ENCODE measurements at regions not wholly inside any gene's neighbourhood (a gene's known extent, or its start where the extent isn't known, plus 50 kb on each side); places are given as distances from the start of the nearest gene placed in this dataset.
"Not testable (repeated sequence)": the region's sequence is repeated elsewhere in the genome, so short reads cannot be mapped to it uniquely, and the experiment has no call there.

DNA sequence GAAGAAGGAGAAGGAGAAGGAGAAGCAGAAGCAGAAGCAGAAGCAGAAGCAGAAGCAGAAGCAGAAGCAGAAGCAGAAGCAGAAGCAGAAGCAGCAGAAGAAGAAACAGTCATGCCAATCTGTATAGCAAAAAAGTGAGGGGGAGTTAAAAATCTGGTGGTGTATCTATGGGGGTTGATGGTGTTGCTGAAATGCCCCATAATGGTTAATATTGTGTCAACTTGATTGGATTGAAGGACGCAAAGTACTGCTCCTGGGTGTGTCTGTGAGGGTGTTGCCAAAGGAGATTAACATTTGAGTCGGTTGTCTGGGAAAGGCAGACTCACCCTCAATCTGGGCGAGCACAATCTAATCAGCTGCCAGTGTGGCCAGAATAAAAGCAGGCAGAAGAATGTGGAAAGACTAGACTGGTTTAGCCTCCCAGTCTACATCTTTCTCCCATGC, 120.3 kb downstream of the AKR1D1 start:
- DNase-seq (ENCODE audit: low read depth, low spot score); FAIRE-seq; in situ Hi-C loops (cut with MboI); intact Hi-C loops (cut with micrococcal nuclease; ENCODE audit: unreplicated experiment); RAD21 ChIA-PET (ENCODE audit: unreplicated experiment); H3K27ac ChIP-seq (ENCODE audit: control insufficient read depth, insufficient read depth); ATAC-seq; H3K9ac ChIP-seq (ENCODE audit: control insufficient read depth, insufficient read depth, low read length); H3K36me3 ChIP-seq (ENCODE audit: control insufficient read depth in 2 of 2, insufficient read depth in 2 of 2, low read length in 1 of 2); H3K79me2 ChIP-seq (ENCODE audit: control insufficient read depth, insufficient read depth, low read length); H3K4me1 ChIP-seq (ENCODE audit: control insufficient read depth, insufficient read depth, low read length); H3K4me3 ChIP-seq; H2AFZ ChIP-seq (ENCODE audit: control insufficient read depth, low read depth, low read length); H3K27me3 ChIP-seq (replicated peaks in 1 of 2; ENCODE audit: control insufficient read depth in 2 of 2, insufficient read depth in 2 of 2, low read length in 1 of 2); BruUV-seq (replicated peaks); H3K9me3 ChIP-seq (replicated peaks; ENCODE audit: control insufficient read depth, insufficient read depth, low read length); SMC1A ChIA-PET (ENCODE audit: uncharacterized antibody, unreplicated experiment); H3K4me2 ChIP-seq (ENCODE audit: control insufficient read depth, insufficient read depth); CTCF ChIA-PET; POLR2A ChIA-PET; H4K20me1 ChIP-seq (ENCODE audit: control insufficient read depth, insufficient read depth): not testable (repeated sequence)
- WGBS (ENCODE audit: insufficient coverage, insufficient replicate concordance, low lambda C conversion rate, missing lambda C conversion rate): 74% methylated on average over 3 of the region's 3 CpGs

DNA sequence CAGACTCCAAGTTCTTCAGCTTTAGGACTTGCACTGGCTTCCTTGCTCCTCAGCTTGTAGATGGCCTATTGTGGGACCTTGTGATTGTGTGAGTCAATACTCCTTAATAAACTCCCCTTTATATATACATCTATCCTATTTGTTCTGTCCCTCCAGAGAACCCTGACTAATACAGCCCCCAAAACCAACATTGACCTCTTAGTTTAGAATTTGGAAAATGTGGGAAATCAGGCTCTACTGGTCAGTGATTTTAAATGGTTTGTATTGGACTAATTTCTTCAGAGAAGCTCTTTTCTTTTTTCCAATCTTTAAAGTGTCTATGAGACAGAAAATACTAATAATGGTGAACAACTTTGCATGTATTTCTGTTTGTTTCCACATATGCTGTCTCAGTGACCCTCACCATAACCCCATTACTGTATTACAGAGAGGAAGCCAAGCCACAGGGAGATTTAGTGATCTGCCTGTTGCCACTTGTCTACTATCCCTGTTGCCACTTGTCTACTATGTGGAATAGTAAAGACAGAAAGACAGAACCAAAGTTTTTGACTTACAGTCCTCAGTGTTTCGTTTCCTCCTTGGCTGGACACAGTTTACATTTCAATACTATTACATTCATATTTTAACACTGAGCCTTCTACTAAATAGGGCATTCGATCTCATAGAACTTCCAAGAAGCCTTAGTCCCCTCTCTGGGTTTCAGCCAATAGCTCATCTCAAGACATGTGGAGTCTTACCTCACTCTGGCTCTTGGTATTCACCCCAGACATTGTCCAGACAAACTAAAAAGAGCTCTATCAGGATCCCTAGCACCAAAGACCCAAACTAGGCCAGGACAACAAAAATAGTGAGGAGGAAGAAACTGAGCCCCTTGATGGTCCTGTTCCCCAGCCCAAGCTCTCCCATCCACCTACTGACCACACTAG, 121.0 kb downstream of the AKR1D1 start:
- no peak for DNase-seq (ENCODE audit: low read depth, low spot score)
- no peak overlapping the region for H3K4me3 ChIP-seq
- H3K27ac ChIP-seq (ENCODE audit: control insufficient read depth, insufficient read depth): no peak overlapping the region
- no peaks in the 10 kb centered on the region for H3K9me3 ChIP-seq (replicated peaks; ENCODE audit: control insufficient read depth, insufficient read depth, low read length)
- TF ChIP-seq ELK1 (IDR thresholded peaks at IDR 0.05; ENCODE audit: low read depth, low read length) (no peak), ATF2 (IDR thresholded peaks at IDR 0.05; ENCODE audit: low read length) (no peak), SREBF1 (IDR thresholded peaks at IDR 0.05; ENCODE audit: low read length) (no peak), ZSCAN29 (IDR thresholded peaks at IDR 0.05) (no peak), E2F4 (IDR thresholded peaks at IDR 0.05; ENCODE audit: low read depth, low read length) (no peak), IRF4 (IDR thresholded peaks at IDR 0.05; ENCODE audit: low read depth, low read length) (no peak), IKZF2 (IDR thresholded peaks at IDR 0.05) (no peak), GATAD2B (conservative IDR thresholded peaks at IDR 0.05; ENCODE audit: low read depth) (no peak), NFXL1 (IDR thresholded peaks at IDR 0.05; ENCODE audit: borderline replicate concordance) (no peak)
- TF ChIP-seq, protein P1, sequence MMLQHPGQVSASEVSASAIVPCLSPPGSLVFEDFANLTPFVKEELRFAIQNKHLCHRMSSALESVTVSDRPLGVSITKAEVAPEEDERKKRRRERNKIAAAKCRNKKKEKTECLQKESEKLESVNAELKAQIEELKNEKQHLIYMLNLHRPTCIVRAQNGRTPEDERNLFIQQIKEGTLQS (IDR thresholded peaks at IDR 0.05; ENCODE audit: borderline replicate concordance, extremely low read depth, low read depth, low read length): no peak
- H3K79me2 ChIP-seq (ENCODE audit: control insufficient read depth, insufficient read depth, low read length): no peaks in the 10 kb centered on the region
- FAIRE-seq: no peak
- intact Hi-C loops (cut with micrococcal nuclease; ENCODE audit: unreplicated experiment): no loop called here
- in situ Hi-C loops (cut with MboI): no loop called here
- no peak for ATAC-seq
- ChIA-PET RAD21 (ENCODE audit: unreplicated experiment) (no interaction called here), SMC1A (ENCODE audit: uncharacterized antibody, unreplicated experiment) (interaction anchor here (1.6 kb wide), 1 partner anchor 27 kb away, joined by 3 read pairs; no protein-coding TSS in a partner anchor), CTCF (no interaction called here), POLR2A (no interaction called here)
- WGBS (ENCODE audit: insufficient coverage, insufficient replicate concordance, low lambda C conversion rate, missing lambda C conversion rate): 3% methylated on average over 2 of the region's 2 CpGs
- H2AFZ ChIP-seq (ENCODE audit: control insufficient read depth, low read depth, low read length): no peak overlapping the region
- no peaks in the 10 kb centered on the region for H3K27me3 ChIP-seq (replicated peaks in 1 of 2; ENCODE audit: control insufficient read depth in 2 of 2, insufficient read depth in 2 of 2, low read length in 1 of 2)
- H3K36me3 ChIP-seq (ENCODE audit: control insufficient read depth in 2 of 2, insufficient read depth in 2 of 2, low read length in 1 of 2): no peaks in the 10 kb centered on the region
- H3K4me2 ChIP-seq (ENCODE audit: control insufficient read depth, insufficient read depth): no peak overlapping the region
- H4K20me1 ChIP-seq (ENCODE audit: control insufficient read depth, insufficient read depth): no peaks in the 10 kb centered on the region
- BruUV-seq (replicated peaks): no TSS peak
- H3K9ac ChIP-seq (ENCODE audit: control insufficient read depth, insufficient read depth, low read length): no peak overlapping the region
- no peaks in the 10 kb centered on the region for H3K4me1 ChIP-seq (ENCODE audit: control insufficient read depth, insufficient read depth, low read length)
